ENCODE measurements at regions not wholly inside any gene's neighbourhood (a gene's known extent, or its start where the extent isn't known, plus 50 kb on each side); places are given as distances from the start of the nearest gene placed in this dataset.

DNA sequence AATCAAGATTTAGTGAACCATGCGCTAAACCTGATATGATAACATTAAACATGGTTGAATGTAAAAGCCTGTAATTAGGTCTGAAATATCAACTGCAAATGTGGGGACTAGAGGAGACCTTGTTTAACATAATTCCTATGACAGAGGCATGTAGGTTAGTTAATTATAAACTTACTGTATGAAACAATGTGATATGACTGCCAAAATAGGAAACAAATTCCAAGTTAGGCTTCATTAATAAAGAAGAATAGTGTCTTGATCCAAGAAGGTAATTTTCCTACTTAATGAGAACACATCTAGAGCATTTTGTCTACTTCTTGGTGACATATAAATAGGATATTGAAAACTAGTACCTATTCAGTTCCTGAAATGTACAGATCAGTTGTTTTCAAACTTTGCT, 136.2 kb upstream of the TARS1 start:
- Mint-ChIP-seq H3K36me3 (no peaks in the 10 kb centered on the region), H3K4me3 (no peak overlapping the region), H3K27ac (no peak overlapping the region), H3K4me1 (peaks cover 0 to 2% (median 0%) of the 10 kb centered on the region in 4 donors), H3K9me3 (peaks cover 0 to 6% (median 0%) of the 10 kb centered on the region in 7 donors), H3K27me3 (no peaks in the 10 kb centered on the region)
- H3K9me3 ChIP-seq (ENCODE audit: control insufficient read depth in 2 of 2, low read length in 2 of 2) = no peaks in the 10 kb centered on the region
- H3K27me3 ChIP-seq (ENCODE audit: control insufficient read depth, insufficient read depth, low read length) = no peaks in the 10 kb centered on the region
- no peak overlapping the region for H3K4me3 ChIP-seq (ENCODE audit: low read depth, low read length)
- DNase-seq (no peak), ATAC-seq (ENCODE audit: low read depth in 2 of 2) (no peak)
- H3K4me1 ChIP-seq (ENCODE audit: control insufficient read depth, insufficient read depth, low read length, poor library complexity, severe bottlenecking) = no peaks in the 10 kb centered on the region
- H3K36me3 ChIP-seq (ENCODE audit: control insufficient read depth, insufficient read depth, low read length) = no peaks in the 10 kb centered on the region
- no peak overlapping the region for H3K27ac ChIP-seq (ENCODE audit: insufficient read depth, low read length, poor library complexity, severe bottlenecking)

DNA sequence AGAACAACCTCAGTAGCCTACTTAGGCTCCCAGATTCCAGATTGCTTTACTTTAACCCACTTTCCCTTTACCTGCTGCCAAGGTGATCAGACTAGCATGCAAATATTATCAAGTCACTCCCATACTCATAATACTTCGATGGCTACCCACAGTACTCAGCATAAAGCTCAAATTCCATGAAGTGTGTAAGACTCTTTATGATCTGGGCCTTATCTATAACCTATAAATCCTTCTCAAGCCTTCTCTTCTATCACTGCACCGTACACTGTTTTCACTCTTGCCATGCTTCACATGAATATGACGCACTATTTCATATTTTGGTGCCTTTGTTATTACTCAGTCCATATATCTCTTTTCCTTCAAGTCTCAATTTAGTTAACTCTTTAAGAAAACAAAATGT, 135.2 kb upstream of the TARS1 start:
- Histone ChIP-seq H3K9me3 (ENCODE audit: control insufficient read depth in 2 of 2, low read length in 2 of 2) (no peaks in the 10 kb centered on the region), H3K4me1 (ENCODE audit: control insufficient read depth, insufficient read depth, low read length, poor library complexity, severe bottlenecking) (no peaks in the 10 kb centered on the region), H3K27ac (ENCODE audit: insufficient read depth, low read length, poor library complexity, severe bottlenecking) (no peak overlapping the region), H3K36me3 (ENCODE audit: control insufficient read depth, insufficient read depth, low read length) (no peaks in the 10 kb centered on the region), H3K27me3 (ENCODE audit: control insufficient read depth, insufficient read depth, low read length) (no peaks in the 10 kb centered on the region), H3K4me3 (ENCODE audit: low read depth, low read length) (no peak overlapping the region)
- no peak for ATAC-seq (ENCODE audit: low read depth in 2 of 2)
- DNase-seq = no peak
- Mint-ChIP-seq H3K4me3 (no peak overlapping the region), H3K27me3 (no peaks in the 10 kb centered on the region), H3K9me3 (peaks cover 0 to 6% (median 0%) of the 10 kb centered on the region in 7 donors), H3K27ac (no peak overlapping the region), H3K36me3 (no peaks in the 10 kb centered on the region), H3K4me1 (peaks cover 0 to 2% (median 0%) of the 10 kb centered on the region in 4 donors)

DNA sequence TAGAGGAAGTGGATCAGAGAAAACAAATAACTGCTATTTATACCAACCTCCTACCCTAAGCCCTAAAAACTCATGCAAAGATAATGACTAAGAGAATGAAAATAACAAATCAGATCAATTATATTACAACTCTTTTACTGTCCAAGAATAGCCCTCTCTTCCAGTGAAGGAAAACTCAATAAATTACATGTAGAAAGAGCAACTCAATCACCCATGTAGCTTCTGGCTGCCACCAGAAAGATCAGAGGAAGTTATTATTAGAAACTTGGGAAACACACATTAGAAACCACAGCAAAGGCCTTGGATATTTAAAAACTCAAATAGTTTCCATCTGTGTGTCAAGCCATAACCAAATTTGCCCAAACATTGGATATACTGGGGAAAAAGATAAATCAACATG, 134.0 kb upstream of the TARS1 start:
- DNase-seq (no peak), ATAC-seq (ENCODE audit: low read depth in 2 of 2) (no peak)
- H3K4me3 Mint-ChIP-seq = no peak overlapping the region
- Histone ChIP-seq H3K9me3 (ENCODE audit: control insufficient read depth in 2 of 2, low read length in 2 of 2) (no peaks in the 10 kb centered on the region), H3K27ac (ENCODE audit: insufficient read depth, low read length, poor library complexity, severe bottlenecking) (no peak overlapping the region), H3K36me3 (ENCODE audit: control insufficient read depth, insufficient read depth, low read length) (no peaks in the 10 kb centered on the region), H3K4me3 (ENCODE audit: low read depth, low read length) (no peak overlapping the region), H3K27me3 (ENCODE audit: control insufficient read depth, insufficient read depth, low read length) (no peaks in the 10 kb centered on the region), H3K4me1 (ENCODE audit: control insufficient read depth, insufficient read depth, low read length, poor library complexity, severe bottlenecking) (no peaks in the 10 kb centered on the region)
- H3K27ac Mint-ChIP-seq = no peak overlapping the region
- H3K27me3 Mint-ChIP-seq = no peaks in the 10 kb centered on the region
- peaks cover 0 to 7% (median 0%) of the 10 kb centered on the region in 7 donors for H3K9me3 Mint-ChIP-seq
- H3K36me3 Mint-ChIP-seq = no peaks in the 10 kb centered on the region
- H3K4me1 Mint-ChIP-seq = peaks cover 0 to 2% (median 0%) of the 10 kb centered on the region in 4 donors

DNA sequence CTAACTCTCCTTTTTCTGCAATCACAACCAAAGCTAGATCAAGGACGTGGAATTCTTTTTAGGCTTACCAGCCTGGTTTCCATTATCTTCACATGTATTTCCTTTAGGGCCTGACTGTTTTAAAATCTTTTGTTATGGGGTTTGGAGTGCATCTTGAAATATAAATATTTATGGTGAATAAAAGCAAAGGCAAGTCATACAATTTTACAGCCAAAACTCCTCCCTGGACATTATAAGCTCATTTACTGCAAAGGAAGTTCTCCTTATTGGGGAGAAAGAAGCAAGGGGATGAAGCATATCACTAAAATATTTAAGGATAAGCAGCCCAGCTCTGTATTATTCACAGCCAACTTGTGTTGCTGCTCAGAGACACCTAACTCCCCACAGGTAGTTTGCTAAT, 132.2 kb upstream of the TARS1 start:
- Histone ChIP-seq H3K36me3 (ENCODE audit: control insufficient read depth, insufficient read depth, low read length) (no peaks in the 10 kb centered on the region), H3K27me3 (ENCODE audit: control insufficient read depth, insufficient read depth, low read length) (no peaks in the 10 kb centered on the region), H3K4me1 (ENCODE audit: control insufficient read depth, insufficient read depth, low read length, poor library complexity, severe bottlenecking) (no peaks in the 10 kb centered on the region), H3K9me3 (ENCODE audit: control insufficient read depth in 2 of 2, low read length in 2 of 2) (no peaks in the 10 kb centered on the region), H3K27ac (ENCODE audit: insufficient read depth, low read length, poor library complexity, severe bottlenecking) (no peak overlapping the region), H3K4me3 (ENCODE audit: low read depth, low read length) (no peak overlapping the region)
- DNase-seq (no peak), ATAC-seq (ENCODE audit: low read depth in 2 of 2) (no peak)
- Mint-ChIP-seq H3K27me3 (no peaks in the 10 kb centered on the region), H3K4me3 (no peak overlapping the region), H3K4me1 (peaks cover 0 to 2% (median 0%) of the 10 kb centered on the region in 4 donors), H3K9me3 (peaks cover 0 to 5% (median 3%) of the 10 kb centered on the region in 7 donors), H3K27ac (no peak overlapping the region), H3K36me3 (no peaks in the 10 kb centered on the region)

DNA sequence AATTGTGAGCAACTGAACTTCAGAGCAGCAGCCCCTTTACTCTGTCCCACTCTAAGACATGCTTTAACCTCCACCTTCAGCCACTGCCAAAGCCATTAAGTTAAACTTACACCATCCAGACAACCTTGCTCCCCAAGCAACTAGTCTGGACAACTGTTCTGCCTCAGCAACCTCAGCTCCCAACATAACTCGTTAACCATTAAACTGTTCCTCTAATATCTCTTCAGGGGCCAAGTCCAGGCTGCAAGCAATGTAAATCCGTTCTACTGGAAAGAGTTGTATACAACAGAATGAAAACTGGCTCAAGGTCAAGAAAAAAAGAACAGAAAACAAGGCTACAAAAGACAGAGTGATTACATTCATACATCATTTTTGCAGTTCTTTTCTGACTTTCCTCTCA, 131.7 kb upstream of the TARS1 start:
- H3K27ac ChIP-seq (ENCODE audit: insufficient read depth, low read length, poor library complexity, severe bottlenecking) = no peak overlapping the region
- peaks cover 0 to 5% (median 3%) of the 10 kb centered on the region in 7 donors for H3K9me3 Mint-ChIP-seq
- no peaks in the 10 kb centered on the region for H3K27me3 Mint-ChIP-seq
- H3K9me3 ChIP-seq (ENCODE audit: control insufficient read depth in 2 of 2, low read length in 2 of 2) = no peaks in the 10 kb centered on the region
- DNase-seq = no peak
- H3K4me1 ChIP-seq (ENCODE audit: control insufficient read depth, insufficient read depth, low read length, poor library complexity, severe bottlenecking) = no peaks in the 10 kb centered on the region
- H3K36me3 ChIP-seq (ENCODE audit: control insufficient read depth, insufficient read depth, low read length) = no peaks in the 10 kb centered on the region
- H3K4me1 Mint-ChIP-seq = peaks cover 0 to 2% (median 0%) of the 10 kb centered on the region in 4 donors
- no peak overlapping the region for H3K4me3 Mint-ChIP-seq
- no peak overlapping the region for H3K4me3 ChIP-seq (ENCODE audit: low read depth, low read length)
- ATAC-seq (ENCODE audit: low read depth in 2 of 2) = no peak
- no peak overlapping the region for H3K27ac Mint-ChIP-seq
- no peaks in the 10 kb centered on the region for H3K36me3 Mint-ChIP-seq
- H3K27me3 ChIP-seq (ENCODE audit: control insufficient read depth, insufficient read depth, low read length) = no peaks in the 10 kb centered on the region

DNA sequence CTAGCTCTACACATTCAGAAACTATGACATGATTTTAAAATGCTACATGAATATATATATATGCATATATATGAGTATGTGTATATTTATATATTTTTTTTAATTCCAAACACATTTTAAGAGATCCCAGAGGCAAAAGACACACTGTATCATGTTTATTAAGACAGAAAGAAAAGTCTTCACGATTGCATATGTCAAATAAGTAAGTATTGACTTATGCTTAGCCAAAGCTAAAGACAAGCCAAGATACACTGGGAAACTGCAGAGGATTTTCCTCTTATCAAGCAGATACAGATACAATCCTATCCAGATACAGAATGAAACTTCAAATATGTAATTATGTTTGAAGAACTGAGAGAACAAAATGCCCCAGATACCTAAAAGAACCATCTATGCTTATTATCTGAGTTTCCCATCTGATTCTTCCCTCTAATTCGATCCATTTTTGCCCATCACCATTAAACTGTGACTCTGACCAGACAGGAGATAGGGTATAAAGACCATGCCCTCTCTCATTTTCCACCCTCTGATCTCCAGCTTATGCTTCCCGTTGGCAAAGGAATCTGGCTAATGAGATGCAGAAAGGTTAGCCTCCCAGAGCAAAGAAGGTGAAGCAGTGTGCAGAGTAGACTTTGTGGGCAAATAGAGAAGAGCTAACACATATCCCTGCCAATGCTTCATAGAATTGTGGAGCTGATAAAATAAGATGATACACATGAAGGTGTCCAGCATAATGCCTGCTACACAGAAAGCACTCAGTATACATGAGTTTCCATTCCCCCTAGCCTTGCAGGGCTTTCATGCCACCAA, 131.0 kb upstream of the TARS1 start:
- H3K27me3 ChIP-seq (ENCODE audit: control insufficient read depth, insufficient read depth, low read length) = no peaks in the 10 kb centered on the region
- Mint-ChIP-seq H3K27me3 (no peaks in the 10 kb centered on the region), H3K27ac (no peak overlapping the region), H3K36me3 (no peaks in the 10 kb centered on the region), H3K9me3 (peaks cover 0 to 5% (median 3%) of the 10 kb centered on the region in 7 donors), H3K4me3 (no peak overlapping the region), H3K4me1 (peaks cover 0 to 2% (median 0%) of the 10 kb centered on the region in 4 donors)
- DNase-seq (no peak), ATAC-seq (ENCODE audit: low read depth in 2 of 2) (no peak)
- H3K4me1 ChIP-seq (ENCODE audit: control insufficient read depth, insufficient read depth, low read length, poor library complexity, severe bottlenecking) = no peaks in the 10 kb centered on the region
- no peaks in the 10 kb centered on the region for H3K9me3 ChIP-seq (ENCODE audit: control insufficient read depth in 2 of 2, low read length in 2 of 2)
- H3K36me3 ChIP-seq (ENCODE audit: control insufficient read depth, insufficient read depth, low read length) = no peaks in the 10 kb centered on the region
- no peak overlapping the region for H3K27ac ChIP-seq (ENCODE audit: insufficient read depth, low read length, poor library complexity, severe bottlenecking)
- H3K4me3 ChIP-seq (ENCODE audit: low read depth, low read length) = no peak overlapping the region

DNA sequence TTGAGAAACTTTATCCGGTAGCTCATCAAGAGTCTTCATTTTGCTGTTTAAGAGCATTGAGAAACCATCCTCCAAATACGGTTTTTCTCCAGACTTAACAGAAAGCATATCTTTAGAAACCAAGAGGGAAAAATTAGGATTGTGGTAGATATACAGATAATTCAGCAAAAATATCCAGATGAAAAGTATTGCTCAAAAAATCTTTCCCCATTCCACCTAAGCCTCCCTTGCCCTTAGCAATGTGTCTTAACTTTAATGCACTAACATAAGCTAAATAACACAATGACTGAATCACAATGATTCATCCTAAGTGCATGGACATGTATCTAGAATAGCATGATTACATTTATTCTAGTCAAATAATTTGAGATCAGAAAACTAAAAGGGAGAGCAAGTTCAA, 130.3 kb upstream of the TARS1 start:
- Histone ChIP-seq H3K27ac (ENCODE audit: insufficient read depth, low read length, poor library complexity, severe bottlenecking) (no peak overlapping the region), H3K9me3 (ENCODE audit: control insufficient read depth in 2 of 2, low read length in 2 of 2) (no peaks in the 10 kb centered on the region), H3K4me1 (ENCODE audit: control insufficient read depth, insufficient read depth, low read length, poor library complexity, severe bottlenecking) (no peaks in the 10 kb centered on the region), H3K4me3 (ENCODE audit: low read depth, low read length) (no peak overlapping the region), H3K36me3 (ENCODE audit: control insufficient read depth, insufficient read depth, low read length) (no peaks in the 10 kb centered on the region), H3K27me3 (ENCODE audit: control insufficient read depth, insufficient read depth, low read length) (no peaks in the 10 kb centered on the region)
- Mint-ChIP-seq H3K4me1 (peaks cover 0 to 2% (median 0%) of the 10 kb centered on the region in 4 donors), H3K4me3 (no peak overlapping the region), H3K27ac (no peak overlapping the region), H3K9me3 (peaks cover 0 to 4% (median 3%) of the 10 kb centered on the region in 7 donors), H3K27me3 (no peaks in the 10 kb centered on the region), H3K36me3 (no peaks in the 10 kb centered on the region)
- DNase-seq (no peak), ATAC-seq (ENCODE audit: low read depth in 2 of 2) (no peak)

DNA sequence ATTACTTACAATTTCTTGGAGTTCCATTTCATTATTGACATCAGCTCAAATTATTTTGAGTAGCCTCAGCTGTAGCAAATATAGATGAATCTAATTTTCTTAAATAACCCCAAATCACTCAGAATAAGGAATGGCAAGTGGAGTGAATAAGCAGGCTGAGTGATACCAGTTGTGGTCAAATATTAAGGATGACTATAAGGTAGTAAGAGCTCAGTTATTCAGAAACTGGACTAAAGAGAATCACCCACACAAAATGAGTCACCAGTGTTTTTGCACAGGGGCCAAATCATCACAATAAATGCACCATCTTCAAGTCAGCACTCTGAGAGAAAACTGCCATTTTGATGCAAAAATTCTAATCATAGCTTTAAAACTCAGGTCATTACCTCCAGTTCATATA, 128.9 kb upstream of the TARS1 start:
- H3K4me1 ChIP-seq (ENCODE audit: control insufficient read depth, insufficient read depth, low read length, poor library complexity, severe bottlenecking) = no peaks in the 10 kb centered on the region
- no peaks in the 10 kb centered on the region for H3K9me3 ChIP-seq (ENCODE audit: control insufficient read depth in 2 of 2, low read length in 2 of 2)
- H3K4me3 Mint-ChIP-seq = no peak overlapping the region
- H3K36me3 ChIP-seq (ENCODE audit: control insufficient read depth, insufficient read depth, low read length) = no peaks in the 10 kb centered on the region
- no peaks in the 10 kb centered on the region for H3K27me3 ChIP-seq (ENCODE audit: control insufficient read depth, insufficient read depth, low read length)
- H3K27me3 Mint-ChIP-seq = no peaks in the 10 kb centered on the region
- DNase-seq = no peak
- peaks cover 0 to 3% (median 3%) of the 10 kb centered on the region in 7 donors for H3K9me3 Mint-ChIP-seq
- H3K4me1 Mint-ChIP-seq = no peaks in the 10 kb centered on the region
- H3K27ac Mint-ChIP-seq = no peak overlapping the region
- no peaks in the 10 kb centered on the region for H3K36me3 Mint-ChIP-seq
- no peak overlapping the region for H3K27ac ChIP-seq (ENCODE audit: insufficient read depth, low read length, poor library complexity, severe bottlenecking)
- no peak for ATAC-seq (ENCODE audit: low read depth in 2 of 2)
- no peak overlapping the region for H3K4me3 ChIP-seq (ENCODE audit: low read depth, low read length)
